ENCODE measurements at regions not wholly inside any gene's neighbourhood (a gene's known extent, or its start where the extent isn't known, plus 50 kb on each side); places are given as distances from the start of the nearest gene placed in this dataset.

DNA sequence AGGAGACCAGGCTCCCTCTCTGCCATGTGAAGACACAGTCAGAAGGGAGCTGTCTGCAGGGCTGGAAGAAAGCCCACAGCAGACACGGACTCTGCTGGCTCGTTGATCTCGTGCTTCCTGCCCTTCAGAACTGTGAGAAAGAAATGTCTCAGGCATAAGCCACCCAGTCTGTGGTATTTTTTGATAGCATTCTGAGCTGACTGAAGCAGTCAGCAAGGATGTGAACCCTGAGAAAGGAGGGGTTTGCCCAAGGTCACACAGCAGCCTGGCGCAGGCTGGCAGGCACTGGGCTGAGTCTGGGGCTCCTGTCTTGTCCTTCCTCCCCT, 255.1 kb upstream of the B3GAT1 start:
- ATAC-seq (ENCODE audit: low read depth) (no peak), DNase-seq (no peak)
- intact Hi-C loops (cut with micrococcal nuclease): no loop called here
- H3K27me3 ChIP-seq (replicated peaks in 1 of 4; ENCODE audit: control extremely low read depth in 1 of 4, control insufficient read depth in 3 of 4, insufficient read depth in 4 of 4, low read length in 3 of 4): no peaks in the 10 kb centered on the region
- H3K4me3 Mint-ChIP-seq: no peak overlapping the region
- no peaks in the 10 kb centered on the region for H3K4me1 Mint-ChIP-seq
- no peak overlapping the region for H3K4me3 ChIP-seq (ENCODE audit: control extremely low read depth in 1 of 5, extremely low read depth in 1 of 5, insufficient read depth in 1 of 5, low read depth in 2 of 5, low read length in 4 of 5)
- H3K4me1 ChIP-seq (ENCODE audit: control insufficient read depth in 2 of 2, insufficient read depth in 2 of 2, low read length in 2 of 2): no peaks in the 10 kb centered on the region
- H3K4me2 ChIP-seq (replicated peaks; ENCODE audit: low read depth, low read length, poor library complexity, severe bottlenecking): no peak overlapping the region
- no peak overlapping the region for H3K27ac ChIP-seq (ENCODE audit: low read length in 2 of 2)
- H3K9me3 ChIP-seq (ENCODE audit: control extremely low read depth in 1 of 3, control insufficient read depth in 2 of 3, insufficient read depth in 1 of 3, low read length in 2 of 3): peaks cover 0 to 33% (median 0%) of the 10 kb centered on the region in 3 donors
- H3K36me3 ChIP-seq (replicated peaks in 1 of 2; ENCODE audit: control extremely low read depth in 1 of 2, control insufficient read depth in 1 of 2, extremely low read depth in 1 of 2, insufficient read depth in 2 of 2, low read length in 1 of 2): no peaks in the 10 kb centered on the region
- no peak overlapping the region for H3K9ac ChIP-seq (ENCODE audit: low read length)
- H3K9me3 Mint-ChIP-seq (ENCODE audit: insufficient read depth): no peaks in the 10 kb centered on the region
- no peak overlapping the region for H2AFZ ChIP-seq (ENCODE audit: insufficient read depth, low read depth, low read length, poor library complexity, severe bottlenecking)
- H3K27ac Mint-ChIP-seq: no peak overlapping the region
- H4K20me1 ChIP-seq (ENCODE audit: control insufficient read depth, insufficient read depth, low read length, poor library complexity, severe bottlenecking): no peaks in the 10 kb centered on the region
- H3K79me2 ChIP-seq (ENCODE audit: control insufficient read depth, insufficient read depth, low read length): no peaks in the 10 kb centered on the region
- 77% methylated on average over 4 of the region's 4 CpGs for WGBS (ENCODE audit: insufficient coverage)
- POLR2A ChIA-PET: no interaction called here
- CTCF ChIA-PET: no interaction called here
- peaks cover 6% of the 10 kb centered on the region for H3K27me3 Mint-ChIP-seq
- TF ChIP-seq, protein P1, sequence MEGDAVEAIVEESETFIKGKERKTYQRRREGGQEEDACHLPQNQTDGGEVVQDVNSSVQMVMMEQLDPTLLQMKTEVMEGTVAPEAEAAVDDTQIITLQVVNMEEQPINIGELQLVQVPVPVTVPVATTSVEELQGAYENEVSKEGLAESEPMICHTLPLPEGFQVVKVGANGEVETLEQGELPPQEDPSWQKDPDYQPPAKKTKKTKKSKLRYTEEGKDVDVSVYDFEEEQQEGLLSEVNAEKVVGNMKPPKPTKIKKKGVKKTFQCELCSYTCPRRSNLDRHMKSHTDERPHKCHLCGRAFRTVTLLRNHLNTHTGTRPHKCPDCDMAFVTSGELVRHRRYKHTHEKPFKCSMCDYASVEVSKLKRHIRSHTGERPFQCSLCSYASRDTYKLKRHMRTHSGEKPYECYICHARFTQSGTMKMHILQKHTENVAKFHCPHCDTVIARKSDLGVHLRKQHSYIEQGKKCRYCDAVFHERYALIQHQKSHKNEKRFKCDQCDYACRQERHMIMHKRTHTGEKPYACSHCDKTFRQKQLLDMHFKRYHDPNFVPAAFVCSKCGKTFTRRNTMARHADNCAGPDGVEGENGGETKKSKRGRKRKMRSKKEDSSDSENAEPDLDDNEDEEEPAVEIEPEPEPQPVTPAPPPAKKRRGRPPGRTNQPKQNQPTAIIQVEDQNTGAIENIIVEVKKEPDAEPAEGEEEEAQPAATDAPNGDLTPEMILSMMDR (IDR thresholded peaks at IDR 0.05): no peak
- no peak for TF ChIP-seq EZH2 (IDR thresholded peaks at IDR 0.05; ENCODE audit: borderline replicate concordance, insufficient read depth, low read depth, low read length, poor library complexity, severe bottlenecking)

DNA sequence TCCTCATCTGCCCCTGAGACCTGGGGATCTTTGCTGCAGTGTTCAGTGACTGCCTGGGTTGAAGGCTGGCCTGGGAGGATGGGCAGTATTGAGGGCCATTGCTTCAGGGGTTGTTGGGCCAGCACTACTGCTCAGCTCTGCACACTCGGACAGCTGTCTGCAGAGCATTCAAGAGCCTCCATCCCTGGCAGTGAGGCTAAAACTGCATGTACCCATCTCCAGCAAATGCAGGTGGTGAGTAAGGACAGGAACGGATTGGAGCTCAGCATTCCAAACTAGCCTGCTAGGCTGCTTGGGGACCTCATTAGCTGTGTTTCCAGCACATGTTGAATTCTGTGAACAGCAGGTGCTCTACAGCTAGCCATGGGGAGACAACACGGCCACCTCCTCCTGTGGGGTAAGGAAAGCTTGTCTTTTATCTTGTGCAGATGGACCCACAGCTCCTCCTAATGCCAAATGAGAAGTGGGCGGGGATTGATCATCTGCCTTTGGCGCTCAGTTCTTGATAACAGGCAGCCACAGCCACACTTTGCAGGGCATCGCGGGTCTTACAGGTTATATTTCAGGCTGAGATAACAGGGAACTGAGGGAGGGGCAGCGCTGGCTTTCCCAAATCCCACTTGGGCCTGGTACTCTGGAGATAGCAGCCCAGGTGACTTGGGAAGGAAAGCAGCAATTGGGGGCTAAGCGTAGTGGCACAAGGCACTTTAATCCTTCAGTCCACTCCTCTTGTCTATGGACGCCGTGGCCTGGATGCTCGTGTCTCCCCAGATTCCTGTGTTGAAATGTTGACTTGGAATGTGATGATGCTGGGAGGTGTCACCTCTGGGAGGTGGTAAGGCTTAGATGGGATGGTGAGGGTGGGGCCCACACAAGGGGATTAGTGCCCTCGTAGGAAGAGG, 254.5 kb upstream of the B3GAT1 start:
- no peak overlapping the region for H3K27ac Mint-ChIP-seq
- H3K4me3 ChIP-seq (ENCODE audit: control extremely low read depth in 1 of 5, extremely low read depth in 1 of 5, insufficient read depth in 1 of 5, low read depth in 2 of 5, low read length in 4 of 5): no peak overlapping the region
- no peak overlapping the region for H2AFZ ChIP-seq (ENCODE audit: insufficient read depth, low read depth, low read length, poor library complexity, severe bottlenecking)
- H3K4me1 Mint-ChIP-seq: no peaks in the 10 kb centered on the region
- no peak overlapping the region for H3K9ac ChIP-seq (ENCODE audit: low read length)
- DNase-seq (no peak), ATAC-seq (ENCODE audit: low read depth) (no peak)
- no peak overlapping the region for H3K27ac ChIP-seq (ENCODE audit: low read length in 2 of 2)
- no peaks in the 10 kb centered on the region for H3K36me3 ChIP-seq (replicated peaks in 1 of 2; ENCODE audit: control extremely low read depth in 1 of 2, control insufficient read depth in 1 of 2, extremely low read depth in 1 of 2, insufficient read depth in 2 of 2, low read length in 1 of 2)
- intact Hi-C loops (cut with micrococcal nuclease): no loop called here
- H3K4me1 ChIP-seq (ENCODE audit: control insufficient read depth in 2 of 2, insufficient read depth in 2 of 2, low read length in 2 of 2): no peaks in the 10 kb centered on the region
- H3K27me3 Mint-ChIP-seq: peaks cover 5% of the 10 kb centered on the region
- ChIA-PET CTCF (no interaction called here), POLR2A (no interaction called here)
- no peaks in the 10 kb centered on the region for H3K9me3 Mint-ChIP-seq (ENCODE audit: insufficient read depth)
- H4K20me1 ChIP-seq (ENCODE audit: control insufficient read depth, insufficient read depth, low read length, poor library complexity, severe bottlenecking): no peaks in the 10 kb centered on the region
- WGBS (ENCODE audit: insufficient coverage): 90% methylated on average over 9 of the region's 13 CpGs
- H3K79me2 ChIP-seq (ENCODE audit: control insufficient read depth, insufficient read depth, low read length): no peaks in the 10 kb centered on the region
- H3K4me3 Mint-ChIP-seq: no peak overlapping the region
- H3K27me3 ChIP-seq (replicated peaks in 1 of 4; ENCODE audit: control extremely low read depth in 1 of 4, control insufficient read depth in 3 of 4, insufficient read depth in 4 of 4, low read length in 3 of 4): no peaks in the 10 kb centered on the region
- peaks cover 0 to 36% (median 0%) of the 10 kb centered on the region in 3 donors for H3K9me3 ChIP-seq (ENCODE audit: control extremely low read depth in 1 of 3, control insufficient read depth in 2 of 3, insufficient read depth in 1 of 3, low read length in 2 of 3)
- no peak overlapping the region for H3K4me2 ChIP-seq (replicated peaks; ENCODE audit: low read depth, low read length, poor library complexity, severe bottlenecking)
- no peak for TF ChIP-seq EZH2 (IDR thresholded peaks at IDR 0.05; ENCODE audit: borderline replicate concordance, insufficient read depth, low read depth, low read length, poor library complexity, severe bottlenecking)
- TF ChIP-seq, protein P1 (IDR thresholded peaks at IDR 0.05): no peak
